Left lung (tissue), 4 donors: ENCODE measurements at regions not wholly inside any gene's neighbourhood (a gene's known extent, or its start where the extent isn't known, plus 50 kb on each side); places are given as distances from the start of the nearest gene placed in this dataset.

Experiments used
- ATAC-seq: fragments of 200-7000 bp; cut with Tn5 transposase; one replicate; pipeline ENCODE4 v1.9.1; 2020; ENCODE audit warnings: moderate library complexity
- DNase-seq, 4 donors: peaks; one replicate each; pipeline ENCODE4 v3.0.0-alpha.2; 2013 to 2020
- H3K27ac ChIP-seq, 2 donors: fragments of 200-600 bp; sonication (generic) in 1 of 2; one replicate each; pipeline versions ENCODE4 v1.5.0 to v1.8.0; 2020 to 2021
- H3K27me3 ChIP-seq, 2 donors: fragments of 200-600 bp; sonication (generic) in 1 of 2; one replicate each; pipeline versions ENCODE4 v1.5.0 to v1.8.0; 2020 to 2021
- H3K36me3 ChIP-seq, 2 donors: fragments of 200-600 bp; sonication (generic) in 1 of 2; one replicate each; pipeline versions ENCODE4 v1.5.0 to v1.8.0; 2020 to 2021
- H3K4me1 ChIP-seq, 2 donors: fragments of 200-600 bp; one replicate each; pipeline ENCODE4 v1.8.0; 2021
- H3K4me3 ChIP-seq, 2 donors: fragments of 200-600 bp; sonication (generic) in 1 of 2; one replicate each; pipeline versions ENCODE4 v1.5.0 to v1.8.0; 2020 to 2021; ENCODE audit warnings: mild to moderate bottlenecking in 1 of 2
- H3K9me3 ChIP-seq, 2 donors: fragments of 200-600 bp; sonication (generic) in 1 of 2; one replicate each; pipeline versions ENCODE4 v1.5.0 to v1.8.0; 2020 to 2021
- intact Hi-C, 2 donors: fragments of 100-400 bp; cut with DNase I; formaldehyde crosslinking; loops; one replicate each; pipeline versions ENCODE4 v1.11.2 to v1.14.2; 2022
- TF ChIP-seq, protein P1 (sequence below), 2 donors: fragments of 200-600 bp; sonication (generic) in 1 of 2; IDR thresholded peaks; one replicate each; pipeline versions ENCODE4 v1.5.0 to v1.8.0; 2021; ENCODE audit warnings: antibody characterized with exemption in 2 of 2
- donor health status: DM: no; HTN: yes; CAD: no.
- donor health status: DM: no; HTN: no; CAD: no.

GRCh38 chrX:67384403-67384802 lies 159.4 kb upstream of the AR start:
- ATAC-seq: no peak
- H3K27me3 ChIP-seq: no peaks in the 10 kb centered on the region
- DNase-seq: no peak
- no peak overlapping the region for H3K4me3 ChIP-seq
- no peaks in the 10 kb centered on the region for H3K4me1 ChIP-seq
- peaks cover 0 to 2% of the 10 kb centered on the region in 2 donors for H3K9me3 ChIP-seq
- intact Hi-C loops: no loop called here
- no peak overlapping the region for H3K27ac ChIP-seq
- no peaks in the 10 kb centered on the region for H3K36me3 ChIP-seq
- TF ChIP-seq, protein P1, sequence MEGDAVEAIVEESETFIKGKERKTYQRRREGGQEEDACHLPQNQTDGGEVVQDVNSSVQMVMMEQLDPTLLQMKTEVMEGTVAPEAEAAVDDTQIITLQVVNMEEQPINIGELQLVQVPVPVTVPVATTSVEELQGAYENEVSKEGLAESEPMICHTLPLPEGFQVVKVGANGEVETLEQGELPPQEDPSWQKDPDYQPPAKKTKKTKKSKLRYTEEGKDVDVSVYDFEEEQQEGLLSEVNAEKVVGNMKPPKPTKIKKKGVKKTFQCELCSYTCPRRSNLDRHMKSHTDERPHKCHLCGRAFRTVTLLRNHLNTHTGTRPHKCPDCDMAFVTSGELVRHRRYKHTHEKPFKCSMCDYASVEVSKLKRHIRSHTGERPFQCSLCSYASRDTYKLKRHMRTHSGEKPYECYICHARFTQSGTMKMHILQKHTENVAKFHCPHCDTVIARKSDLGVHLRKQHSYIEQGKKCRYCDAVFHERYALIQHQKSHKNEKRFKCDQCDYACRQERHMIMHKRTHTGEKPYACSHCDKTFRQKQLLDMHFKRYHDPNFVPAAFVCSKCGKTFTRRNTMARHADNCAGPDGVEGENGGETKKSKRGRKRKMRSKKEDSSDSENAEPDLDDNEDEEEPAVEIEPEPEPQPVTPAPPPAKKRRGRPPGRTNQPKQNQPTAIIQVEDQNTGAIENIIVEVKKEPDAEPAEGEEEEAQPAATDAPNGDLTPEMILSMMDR (IDR thresholded peaks at IDR 0.05): no peak

DNA sequence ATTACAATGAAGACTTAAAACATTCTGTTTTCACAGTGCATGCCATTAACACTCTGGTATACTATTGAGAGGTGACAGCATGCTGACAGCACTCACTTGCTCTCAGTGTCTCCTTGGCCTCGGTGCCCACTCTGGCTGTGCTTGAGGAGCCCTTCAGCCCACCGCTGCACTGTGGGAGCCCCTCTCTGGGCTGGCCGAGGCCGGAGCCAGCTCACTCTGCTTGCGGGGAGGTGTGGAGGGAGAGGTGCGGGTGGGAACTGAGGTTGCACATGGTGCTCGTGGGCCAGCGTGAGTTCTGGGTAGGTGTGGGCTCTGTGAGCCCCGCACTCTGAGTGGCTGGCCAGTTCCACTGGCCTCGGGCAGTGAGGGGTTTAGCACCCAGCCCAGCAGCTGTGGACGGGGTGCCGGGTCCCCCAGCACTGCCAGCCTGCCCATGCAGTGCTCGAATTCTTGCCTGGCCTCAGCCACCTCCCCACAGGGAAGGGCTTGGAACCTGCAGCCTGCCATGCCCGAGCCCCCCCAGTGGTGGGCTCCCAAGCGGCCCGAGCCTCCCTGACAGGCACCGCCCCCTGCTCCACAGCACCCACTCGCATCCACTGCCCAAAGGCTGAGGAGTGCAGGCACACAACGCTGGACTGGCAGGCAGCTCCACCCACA lies 135.3 kb upstream of the AR start:
- DNase-seq (peak in 1 of 4 donors; percentile 30), ATAC-seq (no peak)
- intact Hi-C loops: no loop called here
- H3K4me3 ChIP-seq: no peak overlapping the region
- H3K27me3 ChIP-seq: no peaks in the 10 kb centered on the region
- H3K9me3 ChIP-seq: peaks cover 0 to 4% of the 10 kb centered on the region in 2 donors
- no peak overlapping the region for H3K27ac ChIP-seq
- no peaks in the 10 kb centered on the region for H3K36me3 ChIP-seq
- TF ChIP-seq, protein P1 (IDR thresholded peaks at IDR 0.05): no peak
- no peaks in the 10 kb centered on the region for H3K4me1 ChIP-seq

DNA sequence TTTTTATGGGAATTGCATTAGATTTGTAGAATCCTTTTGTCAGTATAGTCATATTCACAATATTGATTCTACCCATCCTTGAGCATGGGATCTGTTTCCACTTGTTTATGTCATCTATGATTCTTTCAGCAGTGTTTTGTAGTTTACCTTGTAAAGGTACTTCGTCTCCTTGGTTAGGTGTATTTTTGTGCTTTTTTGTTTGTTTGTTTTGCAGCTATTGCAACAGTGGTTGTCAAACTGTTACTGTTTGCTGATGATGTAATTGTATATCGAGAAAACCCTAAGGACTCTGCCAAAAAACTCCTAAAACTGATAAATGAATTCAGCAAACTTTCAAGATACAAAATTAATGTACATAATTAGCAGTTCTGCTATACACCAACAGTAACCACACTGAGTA lies 127.9 kb upstream of the AR start:
- Histone ChIP-seq H3K4me3 (no peak overlapping the region), H3K4me1 (no peaks in the 10 kb centered on the region), H3K9me3 (peaks cover 0 to 11% of the 10 kb centered on the region in 2 donors), H3K27me3 (no peaks in the 10 kb centered on the region), H3K27ac (no peak overlapping the region), H3K36me3 (no peaks in the 10 kb centered on the region)
- ATAC-seq (no peak), DNase-seq (no peak)
- TF ChIP-seq, protein P1 (IDR thresholded peaks at IDR 0.05): no peak
- intact Hi-C loops: no loop called here

GRCh38 chrX:67426946-67427345 lies 116.9 kb upstream of the AR start:
- ATAC-seq (no peak), DNase-seq (no peak)
- intact Hi-C loops: no loop called here
- Histone ChIP-seq H3K9me3 (peaks cover 0 to 2% of the 10 kb centered on the region in 2 donors), H3K4me1 (no peaks in the 10 kb centered on the region), H3K27ac (no peak overlapping the region), H3K27me3 (no peaks in the 10 kb centered on the region), H3K4me3 (no peak overlapping the region), H3K36me3 (no peaks in the 10 kb centered on the region)
- TF ChIP-seq, protein P1 (IDR thresholded peaks at IDR 0.05): no peak

- no peak overlapping the region for H3K27ac ChIP-seq
- H3K27me3 ChIP-seq: no peaks in the 10 kb centered on the region
- H3K9me3 ChIP-seq: no peaks in the 10 kb centered on the region
- ATAC-seq (no peak), DNase-seq (no peak)
- intact Hi-C loops: no loop called here
- H3K4me1 ChIP-seq: no peaks in the 10 kb centered on the region
- no peaks in the 10 kb centered on the region for H3K36me3 ChIP-seq
- TF ChIP-seq, protein P1 (IDR thresholded peaks at IDR 0.05): no peak
- no peak overlapping the region for H3K4me3 ChIP-seq
Observed at GRCh38 chrX:67435536-67435935, 108.3 kb upstream of the AR start.
